ENCODE measurements at regions not wholly inside any gene's neighbourhood (a gene's known extent, or its start where the extent isn't known, plus 50 kb on each side); places are given as distances from the start of the nearest gene placed in this dataset.

DNA sequence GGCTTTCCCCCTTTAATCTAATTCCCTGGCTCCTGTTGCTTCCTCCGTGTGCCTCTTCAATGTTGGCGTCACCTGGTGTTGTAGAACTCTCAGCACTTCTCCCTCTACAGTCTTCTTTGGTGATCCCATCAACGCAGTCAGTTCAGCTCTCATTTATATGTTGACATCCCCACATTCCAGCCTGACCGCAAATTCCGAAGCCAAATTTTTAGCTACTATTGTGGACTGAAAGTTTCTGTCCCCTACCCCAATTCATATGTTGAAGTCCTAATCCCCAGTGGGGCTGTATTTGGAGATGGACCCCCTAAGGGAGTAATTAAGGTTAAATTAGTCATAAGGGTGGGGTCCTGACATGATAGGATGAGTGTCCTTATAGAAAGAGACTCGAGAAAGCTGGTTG, 210.6 kb upstream of the ADAMTSL1 start:
- Mint-ChIP-seq H3K4me3 (no peak overlapping the region), H3K27ac (no peak overlapping the region), H3K27me3 (peaks cover 3% of the 10 kb centered on the region), H3K36me3 (ENCODE audit: low read depth) (no peaks in the 10 kb centered on the region), H3K9me3 (no peaks in the 10 kb centered on the region), H3K4me1 (no peaks in the 10 kb centered on the region)
- intact Hi-C loops (cut with micrococcal nuclease), result no loop called here
- CTCF ChIA-PET, result interaction anchor here (1.3 kb wide), 1 partner anchor 8 kb away, joined by 7 read pairs; no protein-coding TSS in a partner anchor
- TF ChIP-seq, protein P1, sequence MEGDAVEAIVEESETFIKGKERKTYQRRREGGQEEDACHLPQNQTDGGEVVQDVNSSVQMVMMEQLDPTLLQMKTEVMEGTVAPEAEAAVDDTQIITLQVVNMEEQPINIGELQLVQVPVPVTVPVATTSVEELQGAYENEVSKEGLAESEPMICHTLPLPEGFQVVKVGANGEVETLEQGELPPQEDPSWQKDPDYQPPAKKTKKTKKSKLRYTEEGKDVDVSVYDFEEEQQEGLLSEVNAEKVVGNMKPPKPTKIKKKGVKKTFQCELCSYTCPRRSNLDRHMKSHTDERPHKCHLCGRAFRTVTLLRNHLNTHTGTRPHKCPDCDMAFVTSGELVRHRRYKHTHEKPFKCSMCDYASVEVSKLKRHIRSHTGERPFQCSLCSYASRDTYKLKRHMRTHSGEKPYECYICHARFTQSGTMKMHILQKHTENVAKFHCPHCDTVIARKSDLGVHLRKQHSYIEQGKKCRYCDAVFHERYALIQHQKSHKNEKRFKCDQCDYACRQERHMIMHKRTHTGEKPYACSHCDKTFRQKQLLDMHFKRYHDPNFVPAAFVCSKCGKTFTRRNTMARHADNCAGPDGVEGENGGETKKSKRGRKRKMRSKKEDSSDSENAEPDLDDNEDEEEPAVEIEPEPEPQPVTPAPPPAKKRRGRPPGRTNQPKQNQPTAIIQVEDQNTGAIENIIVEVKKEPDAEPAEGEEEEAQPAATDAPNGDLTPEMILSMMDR (IDR thresholded peaks at IDR 0.05), result no peak
- POLR2A ChIA-PET, result no interaction called here
- no peak for DNase-seq
- no peak for ATAC-seq (ENCODE audit: low read depth)

DNA sequence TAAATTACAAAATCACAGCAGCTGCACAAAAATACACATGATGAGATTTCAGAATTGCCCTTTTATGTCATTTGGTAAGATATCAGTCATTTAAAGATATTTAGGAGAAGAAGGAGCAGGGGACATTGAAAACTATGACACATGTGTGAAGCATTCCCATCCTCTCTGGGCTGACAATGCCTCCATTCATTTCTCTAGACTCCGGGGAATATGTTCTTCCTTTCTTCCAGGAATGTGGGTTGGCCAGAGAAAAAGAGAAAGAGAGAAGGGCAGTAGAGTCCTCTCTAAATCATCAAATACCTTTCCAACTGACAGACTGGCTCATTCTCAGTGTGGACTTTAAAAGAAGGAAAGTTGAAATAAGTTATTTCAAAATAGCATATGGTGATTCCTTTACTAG, 205.6 kb upstream of the ADAMTSL1 start:
- ATAC-seq (ENCODE audit: low read depth), result no peak
- ChIA-PET POLR2A (no interaction called here), CTCF (no interaction called here)
- Mint-ChIP-seq H3K36me3 (ENCODE audit: low read depth) (no peaks in the 10 kb centered on the region), H3K4me1 (no peaks in the 10 kb centered on the region), H3K9me3 (peaks cover 3% of the 10 kb centered on the region), H3K4me3 (no peak overlapping the region), H3K27me3 (no peaks in the 10 kb centered on the region), H3K27ac (no peak overlapping the region)
- intact Hi-C loops (cut with micrococcal nuclease), result no loop called here
- TF ChIP-seq, protein P1 (IDR thresholded peaks at IDR 0.05), result no peak
- no peak for DNase-seq

DNA sequence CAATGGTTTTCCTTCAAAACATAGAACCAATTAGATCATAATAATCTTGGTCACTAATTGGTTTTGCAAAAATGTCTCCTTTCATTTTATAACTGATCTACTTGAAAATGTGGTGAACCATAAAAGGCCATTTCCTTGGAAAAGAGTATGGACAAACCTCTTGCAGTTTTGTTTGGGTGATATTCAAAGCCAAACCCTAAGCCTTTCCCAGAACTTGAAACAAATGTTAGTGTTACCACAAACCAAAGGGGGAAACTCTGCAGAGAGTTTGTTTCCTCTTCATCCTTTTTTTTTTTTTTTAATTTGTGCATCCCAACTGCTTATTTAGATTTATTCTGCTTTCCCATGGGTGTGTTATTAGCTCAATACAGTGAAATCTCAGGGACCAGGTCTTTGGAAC, 204.4 kb upstream of the ADAMTSL1 start:
- ChIA-PET CTCF (interaction anchor here (1.3 kb wide), 1 partner anchor 14 kb away, joined by 4 read pairs; no protein-coding TSS in a partner anchor), POLR2A (no interaction called here)
- Mint-ChIP-seq H3K27ac (no peak overlapping the region), H3K4me3 (no peak overlapping the region), H3K27me3 (no peaks in the 10 kb centered on the region), H3K36me3 (ENCODE audit: low read depth) (no peaks in the 10 kb centered on the region), H3K4me1 (no peaks in the 10 kb centered on the region), H3K9me3 (peaks cover 12% of the 10 kb centered on the region)
- TF ChIP-seq, protein P1 (IDR thresholded peaks at IDR 0.05), result no peak
- intact Hi-C loops (cut with micrococcal nuclease), result no loop called here
- ATAC-seq (ENCODE audit: low read depth) (no peak), DNase-seq (no peak)

DNA sequence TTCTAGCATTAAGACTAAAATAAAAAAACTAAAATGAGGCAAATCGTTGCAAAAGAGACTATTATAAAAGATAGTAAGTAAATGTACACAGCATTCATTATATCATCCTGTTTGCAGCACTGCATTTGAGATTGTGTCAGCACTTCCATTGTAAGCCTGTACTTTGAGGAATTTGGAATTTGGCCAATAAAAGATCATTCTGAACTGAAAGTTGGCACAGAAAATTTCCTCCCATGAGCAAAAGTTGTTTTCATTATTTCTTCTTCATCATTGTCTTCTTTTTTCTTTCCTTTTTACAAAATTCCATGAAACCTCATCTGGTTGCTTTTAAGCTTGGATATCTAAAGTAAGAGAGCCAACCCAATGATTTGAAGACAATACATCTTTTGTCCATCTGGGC, 199.3 kb upstream of the ADAMTSL1 start:
- CTCF ChIA-PET, result no interaction called here
- Mint-ChIP-seq H3K4me3 (no peak overlapping the region), H3K9me3 (peaks cover 24% of the 10 kb centered on the region), H3K36me3 (ENCODE audit: low read depth) (no peaks in the 10 kb centered on the region), H3K27me3 (no peaks in the 10 kb centered on the region), H3K4me1 (no peaks in the 10 kb centered on the region), H3K27ac (no peak overlapping the region)
- ATAC-seq (ENCODE audit: low read depth) (no peak), DNase-seq (no peak)
- intact Hi-C loops (cut with micrococcal nuclease), result no loop called here
- POLR2A ChIA-PET, result no interaction called here
- TF ChIP-seq, protein P1 (IDR thresholded peaks at IDR 0.05), result no peak

DNA sequence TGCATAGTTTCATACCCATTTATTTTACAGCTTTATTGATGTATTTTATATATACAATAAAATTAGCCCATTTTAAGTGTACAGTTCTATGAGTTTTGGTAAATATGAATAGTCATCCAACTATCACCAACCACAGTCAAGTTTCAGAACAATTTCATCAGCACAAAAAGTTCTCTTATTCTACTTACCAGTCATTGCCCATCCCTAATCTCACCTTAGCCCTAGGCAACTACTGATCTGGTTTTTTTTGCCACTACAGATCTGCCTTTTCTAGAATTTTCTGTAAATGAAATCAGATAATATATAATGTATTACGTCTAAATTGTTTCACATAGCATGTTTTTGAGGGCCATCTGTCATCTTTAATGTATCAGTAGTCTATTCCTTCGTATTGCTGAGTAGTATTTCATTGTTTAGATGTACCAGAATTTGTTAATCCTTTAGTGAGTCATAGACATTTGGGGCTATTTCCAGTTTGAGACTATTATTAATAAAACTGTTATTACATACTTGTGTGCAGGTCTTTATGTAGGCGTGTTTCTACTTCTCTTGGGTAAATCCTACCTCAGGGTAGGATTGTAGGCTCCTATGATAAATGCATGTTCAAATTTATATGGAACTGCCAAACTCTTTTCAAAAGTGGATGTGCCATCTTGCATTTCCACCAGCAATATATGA, 198.5 kb upstream of the ADAMTSL1 start:
- Mint-ChIP-seq H3K36me3 (ENCODE audit: low read depth) (no peaks in the 10 kb centered on the region), H3K27me3 (no peaks in the 10 kb centered on the region), H3K9me3 (peaks cover 24% of the 10 kb centered on the region), H3K27ac (no peak overlapping the region), H3K4me3 (no peak overlapping the region), H3K4me1 (no peaks in the 10 kb centered on the region)
- POLR2A ChIA-PET, result no interaction called here
- DNase-seq (no peak), ATAC-seq (ENCODE audit: low read depth) (no peak)
- TF ChIP-seq, protein P1 (IDR thresholded peaks at IDR 0.05), result no peak
- CTCF ChIA-PET, result no interaction called here
- intact Hi-C loops (cut with micrococcal nuclease), result no loop called here

Data from activated B cell treated with CpG ODN at 0.5 μM for 24 hours (primary cell).